Activated naive CD4-positive, alpha-beta T cell treated with Interleukin-2 at 50 U/mL for 16 hours (primary cell): ENCODE measurements at regions not wholly inside any gene's neighbourhood (a gene's known extent, or its start where the extent isn't known, plus 50 kb on each side); places are given as distances from the start of the nearest gene placed in this dataset.

Source experiments
- DNase-seq: peaks from one replicate; pipeline ENCODE4 v3.0.0-alpha.2; 2020

DNA sequence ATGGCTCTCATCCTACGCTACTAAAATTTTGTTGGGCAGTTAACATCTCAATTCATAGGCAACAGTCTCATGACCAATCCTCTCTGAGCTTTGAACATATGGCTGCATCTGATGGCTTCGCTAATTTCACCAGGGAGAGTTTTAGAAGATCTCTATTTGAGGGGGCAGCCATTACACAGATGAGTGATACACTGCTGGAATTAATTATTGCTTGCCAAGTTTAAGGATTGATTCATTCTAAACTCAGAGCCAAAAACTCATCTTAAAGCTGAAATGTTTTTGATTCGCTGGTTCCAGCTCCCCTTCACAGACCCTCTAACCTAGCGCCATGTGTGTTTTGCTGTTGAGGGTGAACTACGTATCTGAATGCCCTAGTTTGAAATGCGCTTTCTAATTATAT is 519.9 kb upstream of the WWC1 start:
- no peak for DNase-seq

DNA sequence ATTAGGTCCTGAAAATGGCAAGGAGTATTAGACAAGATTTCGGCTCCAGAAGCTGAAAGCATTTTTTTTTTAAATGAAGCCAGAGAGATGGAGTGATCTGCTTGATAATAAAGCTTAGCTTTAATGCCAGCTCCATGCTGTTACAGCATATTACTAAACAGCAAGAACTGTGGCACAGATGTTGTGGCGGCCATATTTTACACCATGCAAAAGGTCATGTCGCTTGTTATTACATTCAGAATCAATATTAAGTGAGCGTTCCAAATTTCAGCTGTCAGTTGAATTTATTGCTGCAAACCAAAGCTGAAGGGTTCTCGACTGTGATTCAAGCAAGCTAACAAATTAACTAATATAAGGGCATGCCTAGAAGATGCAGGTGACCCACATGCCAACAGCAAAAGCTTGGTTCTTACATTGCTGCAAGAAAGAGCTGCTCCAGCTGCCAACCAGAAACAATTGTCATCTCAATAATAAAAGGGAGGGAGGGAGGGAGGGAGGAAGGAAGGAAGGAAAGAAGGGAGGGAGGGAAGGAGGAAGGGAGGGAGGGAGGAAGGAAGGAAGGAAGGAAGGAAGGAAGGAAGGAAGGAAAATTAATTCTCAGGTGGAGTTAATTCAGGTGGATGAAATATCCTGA is 517.7 kb upstream of the WWC1 start:
- DNase-seq = no peak

DNA sequence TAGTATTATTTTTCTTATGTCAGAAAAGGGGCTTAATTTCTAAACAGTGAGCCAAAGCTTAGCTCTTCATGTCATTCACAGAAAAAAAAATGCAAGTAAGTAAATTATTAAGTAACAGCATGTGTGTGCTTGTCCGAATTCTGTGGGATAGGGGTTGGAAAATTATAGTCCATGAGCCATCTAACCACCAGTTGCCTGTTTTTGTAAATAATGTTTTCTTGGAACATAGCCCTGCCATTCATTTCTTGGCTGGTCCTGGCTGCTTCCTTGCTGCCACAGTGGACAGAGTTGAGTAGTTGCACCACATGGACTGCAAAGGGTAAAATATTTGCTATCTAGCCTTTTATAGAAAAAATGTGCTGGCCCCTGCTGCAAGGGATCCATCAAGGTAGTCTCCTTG is 513.7 kb upstream of the WWC1 start:
- no peak for DNase-seq

DNA sequence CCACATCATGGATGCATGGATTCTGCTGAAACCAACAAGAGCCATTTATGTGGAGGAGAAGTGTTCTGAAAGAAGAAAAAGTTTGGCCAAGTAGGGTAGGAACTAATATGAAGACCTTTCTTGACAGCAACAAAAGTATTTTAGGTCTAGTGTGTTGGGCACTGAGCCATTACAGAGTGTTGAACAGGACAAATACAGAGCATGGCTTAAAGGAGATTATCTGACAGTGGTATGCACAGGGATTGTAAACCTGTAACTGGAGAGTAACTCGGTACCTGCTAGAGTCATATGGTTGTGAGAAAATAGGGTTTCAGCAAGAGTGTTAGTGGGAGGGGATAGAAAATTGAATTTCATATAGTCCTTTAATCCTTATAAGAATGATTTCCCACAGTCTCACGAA is 513.2 kb upstream of the WWC1 start:
- DNase-seq = no peak

DNA sequence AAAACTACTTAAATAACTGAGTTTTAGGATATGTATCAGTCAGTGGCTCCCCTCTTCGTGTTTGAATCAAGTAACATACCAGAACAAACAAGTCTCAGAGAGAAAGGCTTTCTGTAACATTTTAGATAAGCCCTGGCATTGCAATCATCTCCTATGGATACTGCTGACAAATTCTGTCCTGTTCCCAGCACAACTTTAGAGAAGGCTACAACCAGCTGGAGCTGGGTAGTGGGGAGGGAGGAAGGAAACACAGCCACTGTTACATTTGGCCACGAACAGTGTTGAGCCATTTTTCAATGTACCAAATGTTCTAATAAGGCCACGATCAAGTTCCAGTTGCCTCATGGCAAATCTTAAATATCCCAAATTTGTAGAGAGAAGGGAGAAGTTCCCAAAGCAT is 511.8 kb upstream of the WWC1 start:
- no peak for DNase-seq

DNA sequence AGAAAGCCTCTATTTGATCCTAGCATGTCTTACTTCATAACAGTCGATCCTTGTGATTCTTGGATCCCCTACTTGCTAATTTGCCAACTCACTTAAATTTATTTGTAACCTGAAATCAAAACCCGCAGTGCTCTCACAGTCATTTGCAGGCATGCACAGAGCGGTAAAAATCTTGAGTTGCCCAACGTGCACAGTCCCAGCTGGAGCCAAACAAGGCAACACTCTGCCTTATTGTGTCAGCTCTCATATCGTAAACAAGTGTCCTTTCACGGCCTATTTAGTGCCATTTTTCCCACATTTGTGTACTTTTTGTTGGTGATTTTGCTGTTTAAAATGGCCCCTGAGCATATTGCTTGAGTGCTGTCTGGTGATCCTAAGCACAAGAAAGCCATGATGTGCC is 511.3 kb upstream of the WWC1 start:
- no peak for DNase-seq

DNA sequence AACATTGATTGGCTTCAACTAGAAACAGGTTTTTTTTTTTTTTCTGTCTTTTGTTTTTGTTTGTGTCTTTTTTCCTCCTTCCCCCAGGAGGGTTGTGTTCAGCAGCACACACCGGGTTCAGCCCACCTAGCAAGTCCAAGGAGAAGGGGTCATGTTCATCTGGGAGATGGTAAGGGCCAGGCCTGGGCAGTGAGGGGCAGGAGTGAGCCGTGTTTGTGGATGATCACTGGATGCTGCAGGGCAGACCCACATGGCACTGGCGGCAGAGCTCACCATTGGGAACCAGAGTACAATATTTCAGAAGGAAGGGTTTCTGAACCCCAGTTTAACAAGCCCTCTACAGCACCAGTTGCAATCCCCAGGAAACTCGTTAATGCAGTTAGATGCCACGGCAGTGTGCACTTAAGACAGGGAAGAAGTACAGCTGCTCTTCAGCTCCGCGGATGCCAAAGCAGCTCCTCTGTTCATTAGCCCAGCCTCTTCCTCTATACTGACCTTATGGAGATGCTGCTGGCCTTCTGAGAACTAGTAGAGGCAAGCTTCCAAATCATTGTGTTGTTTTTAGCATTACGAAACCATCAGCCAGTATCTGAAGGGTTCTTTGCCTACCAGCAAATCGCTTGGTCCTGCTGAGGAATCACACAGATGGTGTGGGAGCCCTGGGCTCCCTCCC is 508.2 kb upstream of the WWC1 start:
- DNase-seq = no peak

DNA sequence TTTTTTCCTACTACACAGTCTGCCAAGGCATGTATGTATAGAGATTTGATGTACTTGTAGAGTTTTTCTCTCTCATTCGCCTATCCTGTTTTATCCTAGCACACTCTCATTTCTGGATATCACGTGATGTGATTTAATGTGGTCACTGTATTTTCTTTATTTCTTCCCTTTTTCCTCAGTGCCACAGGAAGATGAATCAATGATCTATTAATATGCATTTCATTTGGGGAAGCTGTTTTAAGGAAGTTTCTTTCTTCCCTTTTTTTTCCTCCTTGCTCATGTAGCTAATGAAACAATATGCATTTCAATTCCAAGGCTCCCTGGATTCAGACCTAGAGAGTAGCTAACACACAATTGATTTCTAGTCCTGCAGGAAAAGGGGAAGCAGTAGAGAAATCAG is 506.3 kb upstream of the WWC1 start:
- DNase-seq = no peak

DNA sequence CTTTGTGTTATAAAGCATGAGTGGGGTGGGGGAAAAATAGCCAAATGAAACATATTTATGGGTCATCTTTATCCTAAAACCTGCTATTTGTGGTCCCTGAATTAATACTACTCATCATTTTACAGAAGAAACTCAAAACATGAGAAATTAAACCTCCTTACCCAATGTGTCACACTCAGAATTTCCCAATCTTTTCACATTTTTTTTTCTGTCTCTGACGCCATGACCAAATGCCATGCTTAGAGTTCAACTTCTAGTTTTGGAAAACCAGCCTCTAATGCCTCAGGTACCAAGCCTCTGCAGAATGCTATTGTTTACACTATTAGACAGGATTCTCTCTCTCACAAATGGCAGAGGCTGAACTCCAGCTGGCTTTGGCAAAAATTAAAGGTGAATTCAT is 505.5 kb upstream of the WWC1 start:
- DNase-seq = no peak

DNA sequence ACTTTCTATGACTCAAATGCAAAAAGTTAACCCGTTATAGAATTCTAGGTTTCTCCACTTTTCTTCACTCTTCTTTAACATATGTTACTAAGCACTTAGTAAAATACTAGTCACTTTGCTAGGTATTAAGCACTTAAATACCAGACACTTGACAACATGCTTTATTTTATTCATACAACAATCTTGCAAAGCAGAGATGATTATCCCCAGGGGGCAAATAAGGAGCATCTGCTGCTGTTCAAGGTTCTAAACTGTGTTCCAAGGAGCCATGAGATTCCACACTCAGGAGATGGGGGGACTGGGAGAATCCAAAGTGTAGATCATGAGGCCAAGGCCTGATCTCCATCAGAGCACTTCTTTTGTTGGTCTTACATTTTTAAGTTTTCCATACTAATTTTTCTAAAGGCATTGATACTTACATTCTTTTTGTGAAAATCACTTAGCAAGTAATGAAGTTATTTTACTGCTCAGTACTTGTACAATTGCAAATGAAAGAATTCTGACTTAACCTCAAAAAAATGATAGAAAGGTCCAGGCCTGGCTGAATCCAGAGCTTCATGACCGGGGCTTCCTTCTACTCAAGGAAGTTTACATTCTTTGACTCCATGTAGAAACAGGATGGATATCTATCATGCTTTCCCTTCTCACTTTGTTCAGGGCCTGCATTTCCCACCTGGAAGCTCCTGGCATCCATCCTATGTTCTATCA is 504.4 kb upstream of the WWC1 start:
- DNase-seq = no peak

DNA sequence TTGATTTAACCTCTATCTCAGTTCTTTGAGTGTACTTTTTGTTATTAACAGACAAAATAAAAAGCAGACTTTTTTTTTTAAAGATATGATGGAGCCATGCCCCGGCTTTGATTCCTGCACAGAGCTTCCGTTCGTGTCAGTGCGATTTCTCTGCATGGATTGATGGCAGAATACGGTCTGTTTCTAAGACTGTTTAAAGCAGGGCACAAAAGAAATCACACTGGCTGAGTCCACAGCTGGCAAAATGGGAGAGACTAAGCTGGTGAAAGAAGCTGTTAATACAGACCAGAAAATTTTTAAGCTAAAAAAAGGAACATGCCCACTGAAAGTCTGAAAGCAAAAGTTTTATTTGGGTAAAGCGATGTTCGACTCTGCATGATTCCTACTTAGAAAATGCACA is 501.4 kb upstream of the WWC1 start:
- DNase-seq = no peak

DNA sequence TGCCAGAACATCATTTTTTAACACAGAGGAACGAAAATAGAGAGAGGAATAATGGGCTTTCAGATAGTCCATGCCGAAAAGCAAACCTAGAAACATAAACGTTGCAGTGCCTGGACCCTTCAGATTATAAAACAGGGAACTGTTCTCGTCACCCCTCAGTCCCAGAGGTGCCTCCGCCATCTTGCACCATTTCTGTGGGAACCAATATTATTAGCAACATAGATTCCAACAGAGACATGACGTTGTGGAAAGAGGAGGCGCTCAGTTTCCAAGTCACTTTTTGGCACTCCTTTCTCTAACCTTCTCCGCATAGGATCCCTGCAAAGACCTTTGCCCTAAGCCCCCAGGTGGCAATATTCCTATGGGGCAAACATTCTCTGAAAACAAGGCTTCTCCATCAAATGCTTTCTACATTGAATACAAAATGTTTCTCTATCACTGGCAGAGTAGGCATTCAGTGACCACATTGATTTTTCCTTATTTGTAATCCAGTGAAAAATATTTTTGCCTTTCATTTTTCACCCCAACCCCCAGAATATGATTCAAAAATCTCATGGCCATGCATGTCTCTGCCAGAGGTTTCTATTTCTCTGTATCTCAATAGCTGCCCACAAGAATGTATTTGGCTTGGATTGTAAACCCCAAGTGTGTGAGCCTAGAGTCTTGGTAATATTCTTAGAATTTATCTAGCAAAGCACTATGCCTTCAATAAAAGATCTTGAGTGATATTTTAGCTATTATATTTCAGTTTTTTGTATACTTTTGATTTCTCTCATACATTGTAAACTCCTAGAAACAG is 500.8 kb upstream of the WWC1 start:
- DNase-seq = no peak

DNA sequence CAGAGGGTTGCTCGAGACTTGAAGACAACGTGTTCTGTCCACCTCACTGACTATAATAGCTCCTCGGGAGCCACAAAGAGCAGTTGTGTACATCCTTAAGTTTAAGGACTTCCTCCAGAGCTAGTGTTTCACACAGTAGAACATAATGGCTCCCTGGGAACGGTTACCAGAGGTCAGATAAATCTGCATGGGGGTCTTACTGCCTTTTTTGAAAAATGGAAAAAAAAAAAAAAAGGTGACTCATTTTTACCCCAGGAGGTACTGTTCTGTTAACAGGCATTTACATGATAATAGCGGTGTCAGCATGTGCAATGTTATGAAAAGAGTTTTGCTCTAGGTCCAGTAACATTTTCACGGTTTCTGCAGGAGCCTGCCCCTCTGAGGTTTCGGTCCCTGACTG is 498.9 kb upstream of the WWC1 start:
- no peak for DNase-seq

DNA sequence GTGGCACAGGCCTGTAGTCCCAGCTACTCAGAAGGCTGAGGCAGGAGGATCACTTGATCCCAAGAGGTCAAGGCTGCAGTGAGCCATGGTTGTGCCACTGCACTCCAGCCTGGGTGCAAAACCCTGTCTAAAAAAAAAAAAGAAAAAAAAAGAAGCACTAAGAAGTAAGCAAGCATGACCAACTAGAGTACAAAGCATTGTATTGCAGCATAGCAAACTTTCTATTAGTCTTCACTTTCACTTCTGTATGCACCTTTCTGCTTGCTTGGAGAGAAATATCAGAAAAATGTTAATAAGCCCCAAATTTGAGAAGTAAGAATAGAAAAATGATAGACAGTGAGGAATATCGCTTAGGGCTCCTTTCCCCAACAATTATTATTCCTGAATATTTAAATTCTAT is 497.7 kb upstream of the WWC1 start:
- no peak for DNase-seq

DNA sequence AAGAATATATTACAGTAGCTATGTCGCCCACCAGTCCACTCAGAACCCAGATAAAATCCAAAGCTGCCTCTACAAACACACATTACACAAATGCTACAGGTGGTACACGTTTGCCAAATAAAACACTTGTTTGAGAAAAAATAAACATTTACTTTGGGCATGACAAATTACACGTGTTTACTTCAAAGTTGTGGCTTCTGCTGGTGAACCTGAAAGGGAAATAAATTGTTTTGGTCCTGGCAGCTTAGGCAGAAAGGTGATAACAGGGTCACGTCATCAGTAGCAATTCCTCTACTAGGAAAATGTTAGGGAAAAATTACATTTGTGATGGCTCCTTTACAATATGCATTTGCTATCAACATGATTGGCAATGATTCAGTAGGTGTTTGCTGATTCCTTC is 497.3 kb upstream of the WWC1 start:
- DNase-seq = no peak

DNA sequence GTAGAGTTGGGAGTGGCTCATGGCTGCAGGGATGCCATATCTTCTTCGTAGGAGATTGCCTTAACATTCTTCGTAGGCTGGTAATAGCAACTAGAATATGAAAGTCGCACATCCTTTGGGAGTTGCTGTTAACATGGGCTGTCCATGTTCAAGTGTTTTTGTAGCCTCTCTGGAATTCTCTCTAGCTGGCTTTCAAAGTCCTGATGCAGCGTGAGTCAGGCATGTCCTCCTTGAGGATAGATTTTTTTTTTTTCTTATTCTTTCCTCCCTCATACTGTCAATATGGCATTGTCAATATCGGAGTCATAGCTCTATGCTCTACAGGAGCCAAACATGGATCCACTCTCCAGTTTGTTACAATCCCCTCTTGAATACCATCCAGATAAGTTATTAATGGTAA is 494.8 kb upstream of the WWC1 start:
- no peak for DNase-seq

DNA sequence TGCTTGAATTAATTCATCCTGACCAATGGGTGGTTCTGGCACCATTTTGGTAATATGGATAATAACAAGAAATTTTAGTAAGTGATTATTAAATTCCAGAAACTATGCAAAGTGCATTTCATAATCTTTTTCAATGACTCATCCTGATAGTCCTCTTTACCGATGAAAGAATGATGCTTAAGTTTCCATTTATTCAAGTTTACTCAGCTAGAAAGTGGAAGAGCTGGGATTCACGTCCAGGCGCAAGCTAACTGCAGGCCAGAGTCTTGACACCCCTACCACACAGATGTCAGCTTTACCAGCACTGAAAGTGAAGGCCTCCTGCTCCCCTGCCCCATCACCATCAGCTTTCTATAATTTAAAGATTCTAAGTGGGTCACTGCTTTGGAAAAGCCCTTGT is 493.5 kb upstream of the WWC1 start:
- DNase-seq = no peak

DNA sequence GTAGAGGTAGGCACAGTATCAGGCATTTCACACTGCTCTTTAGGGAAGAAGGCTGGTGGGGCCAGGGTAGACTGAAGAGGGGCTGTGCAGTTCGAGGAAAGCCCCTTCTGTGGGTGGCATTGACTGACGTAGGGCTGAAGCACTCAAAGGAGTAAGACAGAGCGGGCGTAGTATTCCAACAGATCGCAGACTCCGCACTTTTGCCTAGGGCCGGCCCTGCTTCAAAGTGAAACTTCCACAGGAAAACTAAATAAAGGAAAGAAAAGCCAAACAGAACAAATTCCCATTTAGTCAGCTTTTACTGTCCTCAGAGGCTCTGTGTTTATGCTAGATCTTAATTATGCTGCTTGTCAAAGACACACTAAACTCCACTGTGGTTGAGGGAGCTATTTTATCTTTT is 493.0 kb upstream of the WWC1 start:
- no peak for DNase-seq

DNA sequence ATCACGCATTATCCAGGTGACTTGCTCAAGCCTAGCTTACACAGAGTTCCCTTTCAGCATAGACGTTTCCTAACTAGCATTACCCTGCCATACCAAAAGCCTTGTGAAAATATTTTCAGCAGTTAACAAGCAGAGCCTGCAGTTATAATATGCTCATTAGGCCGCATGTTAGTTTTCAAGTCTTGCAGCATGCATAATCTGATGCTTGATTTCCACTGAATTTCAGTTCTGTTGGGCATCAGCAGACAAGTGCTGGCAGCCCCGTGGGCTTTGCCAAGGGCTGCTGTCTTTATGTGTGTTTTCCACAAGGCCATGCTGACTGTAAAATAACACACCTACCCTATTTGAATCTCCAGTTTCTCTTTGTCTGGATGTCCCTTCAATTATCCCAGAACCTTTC is 491.0 kb upstream of the WWC1 start:
- no peak for DNase-seq

DNA sequence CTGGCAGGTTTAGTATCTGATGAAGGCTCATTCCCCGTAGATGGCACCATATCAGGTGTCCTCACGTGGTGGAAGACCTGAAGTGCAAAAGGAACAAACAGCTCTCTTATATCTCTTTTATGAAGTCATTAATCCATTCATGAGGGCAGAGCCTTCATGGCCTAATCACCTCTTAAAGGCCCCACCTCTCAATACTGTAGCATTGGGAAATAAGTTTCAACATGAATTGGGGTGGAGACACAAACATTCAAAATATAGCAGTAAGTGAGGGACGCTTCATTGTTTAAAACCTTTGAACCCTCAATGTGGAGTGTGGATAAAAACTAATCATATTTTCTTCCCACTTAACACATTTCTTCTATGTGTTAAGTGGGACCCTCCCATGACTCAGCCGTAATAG is 489.4 kb upstream of the WWC1 start:
- no peak for DNase-seq

DNA sequence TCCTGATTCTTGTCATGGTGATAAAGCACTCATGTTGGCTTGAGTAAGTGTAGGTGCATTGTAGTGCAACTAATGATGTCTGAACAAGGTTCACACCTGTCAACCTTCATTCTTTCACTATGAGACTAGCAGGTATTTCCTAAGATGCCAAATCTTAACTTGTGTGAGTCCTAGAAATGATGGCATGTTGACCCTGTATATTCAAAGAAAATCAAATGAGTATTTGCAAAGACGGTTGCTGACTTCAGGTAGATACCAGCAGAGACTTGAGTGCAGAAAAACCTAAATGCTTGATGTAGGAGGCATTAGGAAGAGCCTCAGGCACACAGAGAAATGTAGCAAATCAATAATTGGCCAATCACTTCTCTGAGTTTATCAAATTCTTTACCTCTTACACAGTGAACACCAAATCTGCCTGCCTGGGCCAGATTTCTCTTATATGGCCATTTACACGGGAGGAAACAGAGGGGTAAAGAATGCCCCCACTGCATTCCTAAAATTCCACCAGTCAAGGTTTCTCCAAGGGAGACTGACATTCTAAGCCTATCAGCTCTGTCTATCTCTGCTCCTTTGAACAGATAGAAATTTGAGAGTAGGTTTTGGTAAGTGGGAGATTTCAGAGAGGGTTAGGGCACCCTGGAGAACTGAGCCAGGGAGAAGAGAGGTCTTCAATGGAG is 488.6 kb upstream of the WWC1 start:
- no peak for DNase-seq

DNA sequence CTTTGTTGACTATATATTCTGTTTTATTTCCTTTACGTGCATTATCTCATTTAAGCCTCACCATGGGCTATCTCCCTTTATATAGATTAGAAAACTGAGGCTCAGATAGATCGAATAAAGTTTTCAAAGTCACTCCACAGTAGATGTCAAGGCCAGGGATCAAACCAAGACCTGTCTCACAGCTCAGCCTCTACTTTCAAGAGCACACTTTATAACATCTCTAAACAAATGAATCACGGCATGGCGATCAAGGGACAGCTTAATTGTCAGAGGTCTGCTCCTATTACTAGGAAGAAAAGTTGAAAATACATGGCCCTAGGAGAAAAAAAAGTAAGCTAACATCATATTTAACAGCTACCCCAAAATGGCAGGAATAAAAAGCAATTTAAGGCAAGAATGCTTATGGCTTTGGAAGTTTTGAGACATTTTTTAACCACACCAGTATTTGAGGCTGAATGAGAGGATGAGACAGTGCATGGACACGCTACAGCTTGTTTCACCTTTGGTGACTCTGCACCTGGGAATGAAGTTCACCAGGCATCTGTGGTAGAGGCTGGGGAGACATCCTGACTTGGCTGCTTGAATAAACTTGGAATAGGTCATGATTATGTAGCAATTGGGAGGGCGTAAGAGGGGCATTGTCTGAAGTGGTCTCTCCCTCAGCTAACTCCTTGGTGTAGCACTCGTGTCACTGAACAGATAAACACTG is 486.8 kb upstream of the WWC1 start:
- DNase-seq = no peak

DNA sequence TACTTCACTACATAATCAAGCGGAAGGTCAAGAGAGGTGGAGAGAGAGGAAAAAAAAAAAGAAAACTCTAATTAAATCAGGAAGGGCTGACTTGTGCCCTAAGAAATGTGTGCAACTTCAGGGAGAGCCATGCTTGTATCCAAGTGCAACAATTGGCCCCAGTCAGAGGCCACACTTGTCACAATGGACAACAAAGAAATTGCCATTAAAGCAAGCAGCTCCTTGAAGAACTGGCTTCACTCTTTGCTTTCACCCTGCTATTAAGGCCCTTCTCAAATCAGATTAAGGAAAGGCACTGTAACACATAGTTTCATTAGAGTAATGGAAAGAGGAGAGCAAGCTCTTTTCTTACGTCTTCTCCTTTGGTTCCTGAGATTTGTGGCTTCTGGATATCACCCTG is 480.9 kb upstream of the WWC1 start:
- no peak for DNase-seq
